NCI-H2107 treated with DMSO at 0.1 percent for 48 hours (cell line): ENCODE measurements at regions not wholly inside any gene's neighbourhood (a gene's known extent, or its start where the extent isn't known, plus 50 kb on each side); places are given as distances from the start of the nearest gene placed in this dataset.
"Not testable (repeated sequence)": the region's sequence is repeated elsewhere in the genome, so short reads cannot be mapped to it uniquely, and the experiment has no call there.

Source experiments
- DNase-seq: peaks from one replicate; lab custom pipeline; 2025; ENCODE audit not compliant: unreplicated experiment; lab: John Stamatoyannopoulos, UW

GRCh38 chr2:125684256-125684655 lies 971.7 kb upstream of the GYPC start:
- DNase-seq = no peak

- DNase-seq = no peak
Observed at GRCh38 chr2:125684932-125685331, 971.0 kb upstream of the GYPC start.

GRCh38 chr2:125696560-125696959 lies 959.4 kb upstream of the GYPC start:
- no peak for DNase-seq

GRCh38 chr2:125698280-125698679 lies 957.7 kb upstream of the GYPC start:
- no peak for DNase-seq

- no peak for DNase-seq
Observed at GRCh38 chr2:125701070-125701469, 954.9 kb upstream of the GYPC start.

GRCh38 chr2:125707611-125708010 lies 948.3 kb upstream of the GYPC start:
- no peak for DNase-seq

GRCh38 chr2:125710561-125710960 lies 945.4 kb upstream of the GYPC start:
- no peak for DNase-seq

- DNase-seq = no peak
Observed at GRCh38 chr2:125711075-125711474, 944.9 kb upstream of the GYPC start.

- DNase-seq = no peak
Observed at GRCh38 chr2:125713533-125713932, 942.4 kb upstream of the GYPC start.

- no peak for DNase-seq
Observed at GRCh38 chr2:125721072-125721721, 934.8 kb upstream of the GYPC start.

GRCh38 chr2:125730921-125731320 lies 925.0 kb upstream of the GYPC start:
- no peak for DNase-seq

- DNase-seq = no peak
Observed at GRCh38 chr2:125736306-125736705, 919.7 kb upstream of the GYPC start.

GRCh38 chr2:125745514-125745913 lies 910.4 kb upstream of the GYPC start:
- peak; percentile 22 for DNase-seq

- DNase-seq = no peak
Observed at GRCh38 chr2:125746321-125747164, 909.4 kb upstream of the GYPC start.

- no peak for DNase-seq
Observed at GRCh38 chr2:125747165-125747425, 908.9 kb upstream of the GYPC start.

- DNase-seq = no peak
Observed at GRCh38 chr2:125756431-125756830, 899.5 kb upstream of the GYPC start.

- DNase-seq = no peak
Observed at GRCh38 chr2:125796784-125797183, 859.2 kb upstream of the GYPC start.

GRCh38 chr2:125797192-125797591 lies 858.8 kb upstream of the GYPC start:
- no peak for DNase-seq

GRCh38 chr2:125822746-125823145 lies 833.2 kb upstream of the GYPC start:
- DNase-seq = no peak

- DNase-seq = not testable (repeated sequence)
Observed at GRCh38 chr2:125825781-125826180, 830.2 kb upstream of the GYPC start.

GRCh38 chr2:125837128-125837527 lies 818.8 kb upstream of the GYPC start:
- no peak for DNase-seq

GRCh38 chr2:125837611-125838010 lies 818.3 kb upstream of the GYPC start:
- no peak for DNase-seq

- no peak for DNase-seq
Observed at GRCh38 chr2:125839945-125840344, 816.0 kb upstream of the GYPC start.
